SK-N-SH (cell line): ENCODE measurements at regions not wholly inside any gene's neighbourhood (a gene's known extent, or its start where the extent isn't known, plus 50 kb on each side); places are given as distances from the start of the nearest gene placed in this dataset.

ENCODE experiments used
- CTCF ChIA-PET: fragments of 300-600, 350-600 bp; formaldehyde crosslinking; extraction: SDS; loops from one replicate; lab custom pipeline; 2021; lab: Yijun Ruan, JAX
- POLR2A ChIA-PET: fragments of 350-600 bp; sonication (Branson Sonifier 250); formaldehyde crosslinking; extraction: SDS; loops from one replicate; lab custom pipeline; 2020; ENCODE audit warnings: antibody characterized with exemption, inconsistent platforms; lab: Yijun Ruan, JAX
- DNase-seq: peaks from one replicate; pipeline ENCODE4 v3.0.0; 2012
- H2AFZ ChIP-seq: fragments of 200-600 bp; sonication (generic); 2 replicates; pipeline ENCODE4 v1.8.1; 2016; ENCODE audit warnings: antibody characterized with exemption, mild to moderate bottlenecking, low read depth
- H3F3A ChIP-seq: fragments of 200-600 bp; sonication (generic); replicated peaks from 2 replicates; pipeline ENCODE3; 2016; ENCODE audit warnings: antibody characterized with exemption, mild to moderate bottlenecking; ENCODE audit not compliant: insufficient read depth
- H3K27ac ChIP-seq, 2 experiments: fragments of 200-500 bp in 1 of 2; fragments of 200-600 bp in 1 of 2; sonication (Bioruptor generic) in 1 of 2; sonication (generic), shearing (Covaris generic) in 1 of 2; 2 replicates each; pipeline versions ENCODE4 v1.5.1 to v1.6.1; 2014 to 2016; ENCODE audit warnings: low read depth in 2 of 2, inconsistent platforms in 1 of 2, low read length in 1 of 2, mild to moderate bottlenecking in 1 of 2, mixed read lengths in 1 of 2
- H3K27me3 ChIP-seq: fragments of 200-600 bp; sonication (generic), shearing (Covaris generic); 2 replicates; pipeline ENCODE4 v1.6.1; 2016; ENCODE audit warnings: mixed run types; ENCODE audit not compliant: insufficient read depth
- H3K36me3 ChIP-seq, 2 experiments: fragments of 200-500 bp in 1 of 2; fragments of 200-600 bp in 1 of 2; sonication (Bioruptor generic) in 1 of 2; sonication (generic) in 1 of 2; replicated peaks in 1 of 2; 2 replicates each; pipeline versions ENCODE3 to v1.5.1; 2014 to 2016; ENCODE audit warnings: low read length in 1 of 2, mild to moderate bottlenecking in 1 of 2; ENCODE audit not compliant: insufficient read depth in 2 of 2, control insufficient read depth in 1 of 2
- H3K4me1 ChIP-seq, 2 experiments: fragments of 200-500 bp in 1 of 2; fragments of 200-600 bp in 1 of 2; sonication (Bioruptor generic) in 1 of 2; sonication (generic), shearing (Covaris generic) in 1 of 2; 2 replicates each; pipeline versions ENCODE4 v1.5.1 to v1.6.1; 2014 to 2016; ENCODE audit warnings: low read depth in 1 of 2, low read length in 1 of 2, mixed run types in 1 of 2; ENCODE audit not compliant: insufficient read depth in 2 of 2, control insufficient read depth in 1 of 2
- H3K4me2 ChIP-seq: fragments of 200-600 bp; sonication (generic), shearing (Covaris generic); 2 replicates; pipeline ENCODE4 v1.6.1; 2017; ENCODE audit warnings: mixed run types
- H3K4me3 ChIP-seq, 2 experiments: fragments of 200-500 bp in 1 of 2; fragments of 200-600 bp in 1 of 2; sonication (Bioruptor generic) in 1 of 2; sonication (generic), shearing (Covaris generic) in 1 of 2; 2 replicates each; pipeline versions ENCODE4 v1.5.1 to v1.8.1; 2014 to 2016; ENCODE audit warnings: low read depth in 2 of 2, inconsistent platforms in 1 of 2, low read length in 1 of 2, mild to moderate bottlenecking in 1 of 2, mixed read lengths in 1 of 2, moderate library complexity in 1 of 2
- H3K79me2 ChIP-seq: fragments of 200-600 bp; sonication (generic); 2 replicates; pipeline ENCODE4 v1.8.1; 2017; ENCODE audit warnings: mild to moderate bottlenecking; ENCODE audit not compliant: insufficient read depth
- H3K9ac ChIP-seq: fragments of 200-600 bp; sonication (generic); 2 replicates; pipeline ENCODE4 v1.6.1; 2017; ENCODE audit warnings: mixed run types
- H3K9me2 ChIP-seq: fragments of 200-600 bp; sonication (generic); 2 replicates; pipeline ENCODE4 v1.6.1; 2017; ENCODE audit warnings: mixed run types
- H3K9me3 ChIP-seq: fragments of 200-600 bp; sonication (generic); 2 replicates; pipeline ENCODE4 v1.6.1; 2017; ENCODE audit warnings: mixed run types, mild to moderate bottlenecking, moderate library complexity
- H4K20me1 ChIP-seq: fragments of 200-600 bp; sonication (generic); 2 replicates; pipeline ENCODE4 v1.6.1; 2017; ENCODE audit warnings: mild to moderate bottlenecking, mixed run types; ENCODE audit not compliant: insufficient read depth
- CHD2 ChIP-seq: fragments of 150-350 bp; IDR thresholded peaks from 2 replicates; pipeline ENCODE4 v1.6.1; 2018; ENCODE audit warnings: low read length; ENCODE audit not compliant: partially characterized antibody
- ELF1 ChIP-seq: IDR thresholded peaks from 2 replicates; pipeline ENCODE4 v1.4.0; 2012
- EP300 ChIP-seq, 2 experiments: IDR thresholded peaks; 2 replicates each; pipeline versions ENCODE4 v1.4.0 to v1.6.1; 2012; ENCODE audit warnings: borderline replicate concordance in 1 of 2, low read depth in 1 of 2, low read length in 1 of 2
- EZH2phosphoT487 ChIP-seq: fragments of 200-600 bp; sonication (generic); IDR thresholded peaks from 2 replicates; pipeline ENCODE4 v1.6.1; 2017; ENCODE audit warnings: low read depth, mixed run types, mild to moderate bottlenecking, antibody characterized with exemption, moderate library complexity, borderline replicate concordance
- GATA2 ChIP-seq: sonication (generic); formaldehyde crosslinking; IDR thresholded peaks from 2 replicates; pipeline ENCODE4 v1.5.0; 2020; ENCODE audit warnings: mild to moderate bottlenecking, missing genetic modification reagents
- IRF3 ChIP-seq: fragments of 150-350 bp; IDR thresholded peaks from 2 replicates; pipeline ENCODE4 v1.6.1; 2016; ENCODE audit warnings: mild to moderate bottlenecking, low read depth, low read length
- NRF1 ChIP-seq: IDR thresholded peaks from 2 replicates; pipeline ENCODE4 v1.6.1; 2012; ENCODE audit warnings: low read depth, mild to moderate bottlenecking, low read length
- PBX3 ChIP-seq: IDR thresholded peaks from 2 replicates; pipeline ENCODE4; 2012
- POLR2AphosphoS5 ChIP-seq: IDR thresholded peaks from 2 replicates; pipeline ENCODE4 v1.6.1; 2012; ENCODE audit warnings: low read depth, low read length
- RCOR1 ChIP-seq: fragments of 150-350 bp; IDR thresholded peaks from 2 replicates; pipeline ENCODE4 v1.6.1; 2017; ENCODE audit warnings: antibody characterized with exemption, low read length
- RFX5 ChIP-seq: IDR thresholded peaks from 2 replicates; pipeline ENCODE4 v1.6.1; 2012; ENCODE audit warnings: mild to moderate bottlenecking, improper control_type of control experiment, low read length
- SIN3A ChIP-seq: IDR thresholded peaks from 2 replicates; pipeline ENCODE4 v1.6.1; 2012; ENCODE audit warnings: low read depth, mild to moderate bottlenecking, low read length, moderate library complexity, borderline replicate concordance
- SMC3 ChIP-seq: IDR thresholded peaks from 2 replicates; pipeline ENCODE4 v1.6.1; 2012; ENCODE audit warnings: low read depth, low read length, improper control_type of control experiment
- TAF1 ChIP-seq: IDR thresholded peaks from 2 replicates; pipeline ENCODE4 v1.6.1; 2012; ENCODE audit warnings: low read depth, mild to moderate bottlenecking, low read length, moderate library complexity, borderline replicate concordance
- TCF12 ChIP-seq: IDR thresholded peaks from 2 replicates; pipeline ENCODE4 v1.4.0; 2012
- USF1 ChIP-seq: IDR thresholded peaks from 2 replicates; pipeline ENCODE4 v1.4.0; 2012; ENCODE audit warnings: low read depth, borderline replicate concordance
- USF2 ChIP-seq: fragments of 150-350 bp; IDR thresholded peaks from 2 replicates; pipeline ENCODE4 v1.6.1; 2017; ENCODE audit warnings: antibody characterized with exemption, low read length, low read depth, borderline replicate concordance
- YY1 ChIP-seq: IDR thresholded peaks from 2 replicates; pipeline ENCODE4 v1.4.0; 2012; ENCODE audit warnings: low read depth, mild to moderate bottlenecking
- WGBS: methylation state at CpG from one replicate; pipeline ENCODE4 v1.1.6; 2017; ENCODE audit warnings: low lambda C conversion rate; 5-methylcytosine and 5-hydroxymethylcytosine counted together

- Histone ChIP-seq H3K9ac (no peak overlapping the region), H3K9me2 (no peaks in the 10 kb centered on the region), H3F3A (no peaks in the 10 kb centered on the region), H3K79me2 (no peaks in the 10 kb centered on the region), H3K9me3 (no peaks in the 10 kb centered on the region), H3K4me1 (no peaks in the 10 kb centered on the region), H3K4me2 (no peak overlapping the region), H3K27me3 (no peaks in the 10 kb centered on the region), H4K20me1 (no peaks in the 10 kb centered on the region), H3K4me3 (no peak overlapping the region), H3K27ac (no peak overlapping the region), H3K36me3 (no peaks in the 10 kb centered on the region), H2AFZ (no peak overlapping the region)
- no peak for DNase-seq
- WGBS, result 70% methylated on average over 6 of the region's 6 CpGs
- ChIA-PET CTCF (interaction anchor here (0.6 kb wide), 1 partner anchor 68 kb away, joined by 3 read pairs; no protein-coding TSS in a partner anchor), POLR2A (no interaction called here)
- TF ChIP-seq SMC3 (no peak), TCF12 (no peak), USF2 (no peak), CHD2 (no peak), RCOR1 (no peak), POLR2AphosphoS5 (no peak), ELF1 (no peak), PBX3 (no peak), NRF1 (no peak), YY1 (no peak), SIN3A (no peak), IRF3 (no peak), GATA2 (no peak), TAF1 (no peak), EP300 (IDR thresholded peaks at IDR 0.05; ENCODE audit: borderline replicate concordance in 1 of 2, low read depth in 1 of 2, low read length in 1 of 2) (no peak), EZH2phosphoT487 (no peak), RFX5 (no peak), USF1 (no peak)
Observed at GRCh38 chr16:65497571-65497970, 375.7 kb upstream of the CDH11 start.
